D721Med (cell line): ENCODE measurements at regions not wholly inside any gene's neighbourhood (a gene's known extent, or its start where the extent isn't known, plus 50 kb on each side); places are given as distances from the start of the nearest gene placed in this dataset.

Experiments used
- DNase-seq: peaks from one replicate; pipeline ENCODE4 v3.0.0; 2011; ENCODE audit warnings: low spot score; ENCODE audit not compliant: insufficient read length
- FAIRE-seq: peaks from 2 replicates; lab custom pipeline; 2011; peaks lifted over from hg19 to GRCh38; lab: Jason Lieb, UNC
- CTCF ChIP-seq: IDR thresholded peaks from 2 replicates; pipeline ENCODE4 v1.5.1; 2012; ENCODE audit warnings: mild to moderate bottlenecking, control low read depth; ENCODE audit not compliant: insufficient read depth; ENCODE audit errors: missing control alignments

GRCh38 chr11:43554148-43554473 lies 126.4 kb upstream of the HSD17B12 start:
- no peak for FAIRE-seq
- no peak for TF ChIP-seq CTCF
- no peak for DNase-seq

- DNase-seq (no peak), FAIRE-seq (no peak)
- TF ChIP-seq CTCF = no peak
Measured at GRCh38 chr11:43555186-43555585, 125.4 kb upstream of the HSD17B12 start.

GRCh38 chr11:43555816-43556611 lies 124.5 kb upstream of the HSD17B12 start:
- no peak for TF ChIP-seq CTCF
- DNase-seq = no peak
- no peak for FAIRE-seq

- TF ChIP-seq CTCF = no peak
- DNase-seq (no peak), FAIRE-seq (no peak)
Measured at GRCh38 chr11:43556612-43557375, 123.7 kb upstream of the HSD17B12 start.

- no peak for DNase-seq
- no peak for FAIRE-seq
- no peak for TF ChIP-seq CTCF
Measured at GRCh38 chr11:43557553-43558110, 122.9 kb upstream of the HSD17B12 start.

- no peak for FAIRE-seq
- DNase-seq = no peak
Measured at GRCh38 chr11:43558146-43558545, 122.4 kb upstream of the HSD17B12 start.

More at GRCh38 chr11:43558146-43558545, 122.4 kb upstream of the HSD17B12 start:
- TF ChIP-seq CTCF = no peak
